GM19328 (cell line): ENCODE measurements at regions not wholly inside any gene's neighbourhood (a gene's known extent, or its start where the extent isn't known, plus 50 kb on each side); places are given as distances from the start of the nearest gene placed in this dataset.
"Not testable (repeated sequence)": the region's sequence is repeated elsewhere in the genome, so short reads cannot be mapped to it uniquely, and the experiment has no call there.

ENCODE experiments used
- ATAC-seq: cut with Tn5 transposase; IDR thresholded peaks from one replicate; pipeline ENCODE4 v1.9.1; 2021; ENCODE audit warnings: mild to moderate bottlenecking, moderate library complexity; ENCODE audit not compliant: unreplicated experiment

GRCh38 chr7:46290374-46291049 is 369.4 kb upstream of the IGFBP3 start:
- no peak for ATAC-seq

- ATAC-seq = no peak
These were observed 367.8 kb upstream of the IGFBP3 start for GRCh38 chr7:46288861-46289260.

DNA sequence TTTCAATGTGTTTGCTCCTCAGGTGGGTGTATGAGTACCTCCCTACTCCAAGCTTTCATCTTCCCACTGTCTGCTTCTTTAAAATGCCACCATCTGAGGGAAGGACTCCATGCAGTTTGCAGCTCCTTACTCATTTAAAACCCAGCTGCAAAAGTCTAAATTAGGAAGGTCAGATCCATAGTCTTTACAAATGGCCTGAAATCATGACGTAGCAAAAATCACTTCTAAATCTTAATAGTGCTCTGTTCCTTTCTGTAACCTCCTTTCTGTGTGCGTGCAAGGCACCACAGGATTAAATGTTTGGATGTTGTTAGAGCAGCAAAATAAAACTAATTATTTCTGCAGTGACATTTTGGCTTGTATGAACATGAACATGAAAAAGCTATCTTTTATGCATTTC is 366.9 kb upstream of the IGFBP3 start:
- ATAC-seq = no peak

GRCh38 chr7:46286957-46287356 is 365.9 kb upstream of the IGFBP3 start:
- no peak for ATAC-seq

DNA sequence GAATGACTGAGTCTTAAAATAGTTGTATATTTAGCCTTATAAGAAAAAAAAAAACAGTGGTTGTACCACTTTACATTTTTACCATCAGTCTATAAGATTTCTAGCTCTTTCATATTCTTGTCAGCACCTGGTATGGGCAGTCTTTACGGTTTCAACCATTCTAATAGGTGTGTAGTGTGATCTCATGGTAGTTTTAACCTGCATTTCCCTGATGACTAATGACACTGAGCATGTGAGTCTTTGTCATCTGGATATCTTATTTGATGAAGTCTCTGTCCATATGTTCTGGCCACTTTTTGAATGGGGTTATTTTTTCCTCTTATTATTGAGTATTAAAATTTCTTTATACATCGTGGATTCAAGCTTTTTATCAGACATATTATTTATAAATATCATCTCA is 365.3 kb upstream of the IGFBP3 start:
- ATAC-seq = no peak

- no peak for ATAC-seq
These were observed 364.8 kb upstream of the IGFBP3 start for GRCh38 chr7:46285878-46286277.

- ATAC-seq = no peak
These were observed 362.8 kb upstream of the IGFBP3 start for GRCh38 chr7:46283852-46284251.

DNA sequence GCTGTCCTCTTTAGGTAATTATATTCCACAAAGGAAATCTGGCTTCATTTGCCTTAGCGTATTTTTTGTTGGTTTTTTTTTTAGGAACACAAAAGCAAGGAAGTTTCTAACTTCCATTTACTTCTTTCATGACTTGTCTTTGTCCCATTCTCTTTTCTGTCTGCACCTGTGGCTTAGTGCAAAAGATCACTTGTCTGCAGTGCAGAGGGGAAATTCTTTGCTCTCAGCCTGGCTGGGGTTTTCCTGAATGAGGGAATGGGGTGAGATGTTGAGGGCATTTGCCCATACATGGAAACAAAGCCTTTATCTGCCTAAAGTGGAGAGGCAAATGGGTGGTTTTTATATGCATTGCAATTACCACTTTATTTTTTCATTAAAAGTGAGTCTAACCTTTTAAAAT is 361.1 kb upstream of the IGFBP3 start:
- ATAC-seq = no peak

DNA sequence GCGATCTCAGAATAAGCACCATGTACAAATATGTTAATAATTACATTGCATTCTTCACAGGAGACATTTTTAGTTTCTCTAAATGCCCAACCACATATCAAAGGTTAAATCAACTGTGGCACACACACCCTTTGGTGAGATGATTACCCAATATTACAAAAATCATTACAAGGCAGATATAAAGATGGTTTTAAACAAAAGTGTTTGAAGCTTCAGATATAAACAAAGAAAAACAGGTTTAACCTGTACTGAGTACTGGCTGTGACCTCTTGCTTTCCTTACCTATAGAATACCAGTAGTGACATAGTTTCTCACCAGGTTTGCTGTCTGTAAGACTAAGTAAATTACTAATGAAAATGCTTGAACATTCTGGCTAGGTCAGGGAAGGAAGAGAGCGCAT is 360.0 kb upstream of the IGFBP3 start:
- ATAC-seq = no peak

DNA sequence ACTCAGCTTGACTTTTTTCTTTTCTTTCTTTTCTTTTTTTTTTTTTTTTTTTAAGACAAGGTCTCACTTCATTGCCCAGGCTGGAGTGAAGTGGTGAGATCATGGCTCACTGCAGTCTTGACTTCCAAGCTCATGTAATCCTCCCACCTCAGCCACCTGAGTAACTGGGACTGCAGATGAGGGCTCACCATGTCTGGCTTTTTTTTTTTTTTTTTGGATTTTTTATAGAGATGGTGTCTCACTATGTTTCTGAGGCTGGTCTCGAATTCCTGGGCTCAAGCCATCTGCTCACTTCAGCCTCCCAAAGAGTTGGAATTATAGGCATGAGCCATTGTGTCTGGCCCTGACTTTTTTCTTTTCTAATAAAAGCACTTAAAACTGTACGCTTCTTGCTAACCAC is 358.2 kb upstream of the IGFBP3 start:
- ATAC-seq = no peak

DNA sequence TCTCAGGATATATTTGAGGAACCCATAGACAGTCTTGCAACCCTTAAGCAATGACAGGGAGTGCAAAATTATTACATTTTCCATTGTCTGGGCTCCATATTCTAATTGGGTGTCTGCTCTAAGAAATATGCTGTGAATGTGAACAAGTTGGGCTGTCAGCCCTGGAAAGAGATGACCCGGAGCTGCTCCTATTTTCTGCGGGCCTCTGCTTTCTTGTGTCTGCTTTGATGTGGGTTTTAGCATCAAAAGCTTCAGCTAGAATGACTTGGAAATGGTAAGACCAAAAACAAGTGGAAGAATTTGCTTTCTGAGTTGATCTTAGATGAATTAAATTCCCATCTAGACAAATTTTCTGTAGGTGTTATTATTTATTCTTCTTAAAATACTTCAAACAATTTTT is 343.6 kb upstream of the IGFBP3 start:
- ATAC-seq = no peak

DNA sequence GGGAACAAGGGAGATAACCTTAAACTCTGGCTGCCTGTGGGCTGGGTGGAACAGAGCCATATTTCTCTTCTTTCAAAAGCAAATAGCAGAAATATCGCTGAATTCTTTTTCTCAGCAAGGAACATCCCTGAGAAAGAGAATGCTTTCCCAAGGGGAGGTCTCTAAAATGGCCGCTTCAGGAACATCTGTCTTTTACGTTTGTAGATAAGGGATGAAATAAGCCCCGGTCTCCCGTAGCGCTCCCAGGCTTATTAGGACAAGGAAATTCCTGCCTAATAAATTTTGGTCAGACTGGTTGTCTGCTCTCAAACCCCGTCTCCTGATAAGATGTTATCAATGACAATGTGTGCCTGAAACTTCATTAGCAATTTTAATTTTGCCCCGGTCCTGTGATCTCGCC is 340.6 kb upstream of the IGFBP3 start:
- ATAC-seq = not testable (repeated sequence)

DNA sequence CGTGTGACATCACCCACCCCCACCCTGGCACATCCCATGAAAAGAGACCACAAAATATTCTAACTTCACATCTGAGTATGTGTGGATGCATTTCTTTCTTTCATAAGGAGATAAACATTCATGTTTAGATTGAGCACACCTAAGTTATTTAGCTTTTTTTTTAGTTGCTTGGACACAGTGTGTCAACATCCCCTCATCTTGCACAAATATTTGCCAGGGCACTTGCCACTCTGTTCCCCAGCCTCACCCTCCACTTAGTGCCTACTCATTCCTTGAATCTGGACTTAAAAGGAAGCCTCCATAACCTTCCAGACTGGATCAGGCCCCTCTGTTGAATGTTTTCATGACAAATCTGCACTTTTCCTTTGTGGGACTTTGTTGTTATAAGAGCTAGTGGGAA is 338.9 kb upstream of the IGFBP3 start:
- ATAC-seq = no peak

GRCh38 chr7:46257761-46258448 is 336.8 kb upstream of the IGFBP3 start:
- no peak for ATAC-seq

GRCh38 chr7:46256870-46257661 is 336.0 kb upstream of the IGFBP3 start:
- no peak for ATAC-seq

- ATAC-seq = no peak
These were observed 332.4 kb upstream of the IGFBP3 start for GRCh38 chr7:46253520-46253919.

GRCh38 chr7:46247664-46248063 is 326.6 kb upstream of the IGFBP3 start:
- no peak for ATAC-seq

- no peak for ATAC-seq
These were observed 324.6 kb upstream of the IGFBP3 start for GRCh38 chr7:46245586-46246111.

DNA sequence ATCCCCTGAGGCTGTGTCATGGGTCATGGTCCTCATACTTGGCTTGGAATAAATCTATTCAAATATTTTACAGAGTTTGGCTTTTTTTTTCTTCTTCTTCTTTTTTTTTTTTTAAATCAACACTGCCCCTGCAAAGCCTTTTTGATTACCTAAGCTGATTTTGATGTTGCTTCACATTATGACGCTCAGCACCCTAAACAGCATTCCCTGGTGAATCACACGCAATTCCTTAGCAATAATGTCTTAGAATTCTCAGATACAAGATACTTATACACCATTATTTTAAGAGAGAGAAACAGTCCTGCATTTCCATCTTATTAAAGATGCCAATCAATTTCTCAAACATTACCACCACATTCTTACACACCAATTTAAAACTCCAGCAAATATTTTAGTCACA is 323.7 kb upstream of the IGFBP3 start:
- no peak for ATAC-seq

DNA sequence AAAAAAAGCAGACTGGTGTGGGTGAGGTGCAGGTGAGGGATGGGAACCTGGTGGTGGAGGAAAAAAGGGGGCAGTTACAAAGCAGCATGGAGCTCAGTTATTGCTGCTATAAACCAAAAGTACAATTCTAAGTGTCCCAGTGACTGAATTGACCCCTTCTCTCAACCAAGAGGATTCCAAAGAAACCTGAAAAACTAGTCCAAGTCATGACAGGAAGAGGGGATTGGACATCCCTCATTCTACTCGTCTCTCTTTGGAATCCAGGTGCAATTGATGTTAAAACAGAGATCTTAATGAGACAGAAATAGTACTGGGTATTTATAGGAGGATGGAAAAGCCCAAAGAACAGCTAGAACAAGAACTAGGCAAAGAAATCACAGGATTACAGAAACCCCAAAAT is 322.3 kb upstream of the IGFBP3 start:
- no peak for ATAC-seq

GRCh38 chr7:46239846-46240245 is 318.8 kb upstream of the IGFBP3 start:
- ATAC-seq = no peak

- no peak for ATAC-seq
These were observed 316.4 kb upstream of the IGFBP3 start for GRCh38 chr7:46237466-46237865.
